H1 (cell line): ENCODE measurements at regions not wholly inside any gene's neighbourhood (a gene's known extent, or its start where the extent isn't known, plus 50 kb on each side); places are given as distances from the start of the nearest gene placed in this dataset.

Experiments
- CREB1 ChIP-seq: IDR thresholded peaks from 2 replicates; pipeline ENCODE4 v1.6.1; 2012; ENCODE audit warnings: inconsistent platforms
- HDAC6 ChIP-seq: IDR thresholded peaks from one replicate; pipeline ENCODE4 v1.7.1; 2012; ENCODE audit warnings: low read depth, mild to moderate bottlenecking, inconsistent platforms, low read length, moderate library complexity
- JUN ChIP-seq: IDR thresholded peaks from 2 replicates; pipeline ENCODE4 v1.6.1; 2011; ENCODE audit warnings: low read depth, mild to moderate bottlenecking, improper control_type of control experiment, low read length
- TBP ChIP-seq: IDR thresholded peaks from 2 replicates; pipeline ENCODE4 v1.6.1; 2011; ENCODE audit warnings: low read depth, low read length, improper control_type of control experiment
- ZNF274 ChIP-seq: IDR thresholded peaks from 2 replicates; pipeline ENCODE4 v1.7.0; 2012; ENCODE audit warnings: low read length, borderline replicate concordance; ENCODE audit errors: extremely low read depth

DNA sequence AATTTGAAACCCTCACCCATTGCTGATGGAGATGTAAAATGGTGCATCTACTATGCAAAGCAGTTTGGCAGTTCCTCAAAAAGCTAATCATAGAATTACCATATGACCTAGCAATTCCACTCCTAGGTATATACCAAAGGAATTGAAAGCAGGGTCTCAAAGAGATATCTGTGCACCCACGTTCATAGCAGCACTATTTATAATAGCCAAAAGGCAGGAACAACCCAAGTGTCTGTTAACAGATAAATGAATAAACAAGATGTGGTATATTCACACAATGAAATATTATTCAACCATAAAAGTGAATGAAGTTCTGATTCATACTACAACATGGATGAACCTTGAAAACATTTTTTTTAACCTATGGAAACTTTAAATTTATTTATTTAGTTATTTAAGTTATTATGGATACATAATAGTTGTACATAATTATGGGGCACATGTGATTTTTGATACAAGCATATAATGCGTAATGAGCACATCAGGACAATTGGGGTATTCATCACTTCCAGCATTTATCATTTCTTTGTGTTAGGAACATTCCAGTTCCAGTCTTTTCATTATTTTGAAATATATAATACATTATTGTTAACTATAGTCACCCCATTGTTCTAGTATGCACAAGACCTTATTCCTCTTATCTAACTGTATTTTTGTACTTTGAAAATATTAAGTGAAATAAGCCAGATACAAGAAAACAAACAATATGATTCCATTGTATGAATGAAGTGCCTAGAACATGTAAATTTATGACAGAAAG, 205.6 kb upstream of the CNKSR2 start (continued):
- no peak for TF ChIP-seq HDAC6
- no peak for TF ChIP-seq ZNF274
- TF ChIP-seq CREB1 = no peak
- no peak for TF ChIP-seq TBP
- TF ChIP-seq JUN = no peak
